B cell (primary cell): ENCODE measurements at regions not wholly inside any gene's neighbourhood (a gene's known extent, or its start where the extent isn't known, plus 50 kb on each side); places are given as distances from the start of the nearest gene placed in this dataset.

Experiments
- ATAC-seq: fragments of 200-7000 bp; cut with Tn5 transposase; one replicate; pipeline ENCODE4 v1.10.0; 2021; ENCODE audit warnings: low read depth, mild to moderate bottlenecking, moderate number of reproducible peaks, moderate library complexity
- CTCF ChIA-PET: fragments of 350-600 bp; sonication (Branson Sonifier 250); formaldehyde crosslinking; loops from one replicate; lab custom pipeline; 2021; ENCODE audit warnings: antibody characterized with exemption, inconsistent platforms; lab: Charles Lee
- POLR2A ChIA-PET: fragments of 350-600 bp; sonication (Branson Sonifier 250); formaldehyde crosslinking; loops from one replicate; lab custom pipeline; 2021; ENCODE audit warnings: antibody characterized with exemption; lab: Charles Lee
- DNase-seq: peaks from one replicate; pipeline ENCODE4 v3.0.0; 2013
- H2AFZ ChIP-seq: 2 replicates; pipeline ENCODE4 v1.6.1; 2012; ENCODE audit warnings: mild to moderate bottlenecking, low read depth, low read length; ENCODE audit not compliant: insufficient read depth, poor library complexity, severe bottlenecking
- H3K27ac ChIP-seq, 2 donors: 1 replicate in 1 of 2; 2 replicates in 1 of 2; pipeline ENCODE4 v1.5.1; 2012 to 2013; ENCODE audit warnings: low read length in 2 of 2, mild to moderate bottlenecking in 2 of 2, moderate library complexity in 1 of 2
- H3K27me3 ChIP-seq, 4 experiments: fragments of 200-600 bp in 1 of 4; sonication (generic) in 1 of 4; replicated peaks in 1 of 4; 1 replicate in 2 of 4; 2 replicates in 2 of 4; pipeline versions ENCODE4 v1.6.1 to v1.7.0; 2013 to 2016; ENCODE audit warnings: low read length in 3 of 4, mild to moderate bottlenecking in 2 of 4, mixed read lengths in 1 of 4, moderate library complexity in 1 of 4; ENCODE audit not compliant: insufficient read depth in 4 of 4, control insufficient read depth in 3 of 4; ENCODE audit errors: control extremely low read depth in 1 of 4
- H3K36me3 ChIP-seq, 2 experiments: replicated peaks in 1 of 2; 1 replicate in 1 of 2; 2 replicates in 1 of 2; pipeline versions ENCODE4 v1.6.1 to v1.7.1; 2013; ENCODE audit warnings: low read length in 1 of 2; ENCODE audit not compliant: insufficient read depth in 2 of 2, control insufficient read depth in 1 of 2; ENCODE audit errors: control extremely low read depth in 1 of 2, extremely low read depth in 1 of 2
- H3K4me1 ChIP-seq, 2 donors: fragments of 200-600 bp in 1 of 2; sonication (generic) in 1 of 2; 1 replicate in 1 of 2; 2 replicates in 1 of 2; pipeline versions ENCODE4 v1.5.1 to v1.6.1; 2013 to 2017; ENCODE audit warnings: low read length in 2 of 2; ENCODE audit not compliant: control insufficient read depth in 2 of 2, insufficient read depth in 2 of 2
- H3K4me2 ChIP-seq: replicated peaks from 2 replicates; pipeline ENCODE3; 2012; ENCODE audit warnings: mild to moderate bottlenecking, low read depth, low read length; ENCODE audit not compliant: poor library complexity, severe bottlenecking
- H3K4me3 ChIP-seq, 5 experiments: fragments of 200-600 bp in 1 of 5; sonication (generic) in 1 of 5; 1 replicate in 3 of 5; 2 replicates in 2 of 5; pipeline versions ENCODE4 v1.5.1 to v1.7.0; 2011 to 2016; ENCODE audit warnings: low read length in 4 of 5, mild to moderate bottlenecking in 4 of 5, low read depth in 2 of 5, control low read depth in 1 of 5, moderate library complexity in 1 of 5; ENCODE audit not compliant: insufficient read depth in 1 of 5; ENCODE audit errors: control extremely low read depth in 1 of 5, extremely low read depth in 1 of 5
- H3K79me2 ChIP-seq: fragments of 200-600 bp; sonication (generic); one replicate; pipeline ENCODE4 v1.6.0; 2016; ENCODE audit warnings: low read length; ENCODE audit not compliant: control insufficient read depth, insufficient read depth
- H3K9ac ChIP-seq: fragments of 200-600 bp; sonication (generic); 2 replicates; pipeline ENCODE4 v1.6.1; 2017; ENCODE audit warnings: mild to moderate bottlenecking, low read length, moderate library complexity
- H3K9me3 ChIP-seq, 3 donors: one replicate each; pipeline versions ENCODE4 v1.6.1 to v1.7.1; 2013; ENCODE audit warnings: low read length in 2 of 3; ENCODE audit not compliant: control insufficient read depth in 2 of 3, insufficient read depth in 1 of 3; ENCODE audit errors: control extremely low read depth in 1 of 3
- H4K20me1 ChIP-seq: 2 replicates; pipeline ENCODE4 v1.6.0; 2012; ENCODE audit warnings: mild to moderate bottlenecking, low read length; ENCODE audit not compliant: insufficient read depth, control insufficient read depth, poor library complexity, severe bottlenecking
- H3K27ac Mint-ChIP-seq: one replicate; pipeline ENCODE4 v1.8.0; 2021; ENCODE audit warnings: mixed read lengths
- H3K27me3 Mint-ChIP-seq: one replicate; pipeline ENCODE4 v1.8.0; 2021; ENCODE audit warnings: mixed read lengths
- H3K4me1 Mint-ChIP-seq: one replicate; pipeline ENCODE4 v1.8.0; 2021; ENCODE audit warnings: mixed read lengths
- H3K4me3 Mint-ChIP-seq: one replicate; pipeline ENCODE4 v1.8.0; 2021; ENCODE audit warnings: mixed read lengths
- H3K9me3 Mint-ChIP-seq: one replicate; pipeline ENCODE4 v1.8.0; 2022; ENCODE audit warnings: mixed read lengths; ENCODE audit not compliant: insufficient read depth
- CTCF ChIP-seq: fragments of 200-600 bp; IDR thresholded peaks from one replicate; pipeline ENCODE4 v1.8.0; 2022; ENCODE audit warnings: antibody characterized with exemption, mild to moderate bottlenecking
- EZH2 ChIP-seq: IDR thresholded peaks from 2 replicates; pipeline ENCODE4 v1.6.1; 2012; ENCODE audit warnings: borderline replicate concordance, low read depth, mild to moderate bottlenecking, moderate library complexity, low read length; ENCODE audit not compliant: insufficient read depth, poor library complexity, severe bottlenecking
- WGBS: methylation state at CpG from one replicate; pipeline ENCODE4 v1.1.5; 2013; ENCODE audit warnings: missing lambda C conversion rate; ENCODE audit not compliant: insufficient coverage; 5-methylcytosine and 5-hydroxymethylcytosine counted together
- intact Hi-C: fragments of 100-400 bp; cut with micrococcal nuclease; formaldehyde crosslinking; loops from one replicate; pipeline ENCODE4 v1.10.0; 2022

DNA sequence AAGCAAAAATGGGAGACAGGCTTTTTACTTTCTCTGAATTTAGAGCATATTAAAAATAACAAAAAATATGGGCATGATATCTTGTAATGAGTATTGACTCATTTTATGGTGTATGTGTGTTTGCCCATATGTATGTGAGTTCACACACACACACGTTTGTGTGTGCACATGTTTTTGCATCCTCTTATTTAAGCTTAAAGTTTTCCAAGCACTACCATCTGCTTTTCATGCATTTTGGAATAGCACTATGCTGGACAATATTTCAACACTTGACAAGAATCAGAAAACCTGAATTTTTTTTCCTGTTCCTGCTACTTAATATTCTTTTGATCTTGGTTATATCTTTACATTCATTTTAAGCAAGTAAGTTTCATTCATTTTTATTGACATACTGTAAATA lies 872.7 kb downstream of the OTOL1 start:
- Histone ChIP-seq H3K4me1 (no peaks in the 10 kb centered on the region), H3K79me2 (no peaks in the 10 kb centered on the region), H3K36me3 (no peaks in the 10 kb centered on the region), H3K9ac (no peak overlapping the region), H2AFZ (no peak overlapping the region), H3K27ac (no peak overlapping the region), H4K20me1 (no peaks in the 10 kb centered on the region), H3K4me2 (no peak overlapping the region), H3K27me3 (no peaks in the 10 kb centered on the region), H3K4me3 (no peak overlapping the region), H3K9me3 (peaks cover 0 to 3% (median 0%) of the 10 kb centered on the region in 3 donors)
- DNase-seq (no peak), ATAC-seq (no peak)
- POLR2A ChIA-PET: no interaction called here
- CTCF ChIA-PET: no interaction called here
- H3K4me1 Mint-ChIP-seq: no peaks in the 10 kb centered on the region
- no peaks in the 10 kb centered on the region for H3K9me3 Mint-ChIP-seq
- H3K4me3 Mint-ChIP-seq: no peak overlapping the region
- WGBS: no CpG with 5 or more reads among the region's 1 CpG
- no peak overlapping the region for H3K27ac Mint-ChIP-seq
- TF ChIP-seq CTCF: no peak
- no peak for TF ChIP-seq EZH2
- no peaks in the 10 kb centered on the region for H3K27me3 Mint-ChIP-seq
- intact Hi-C loops: no loop called here

DNA sequence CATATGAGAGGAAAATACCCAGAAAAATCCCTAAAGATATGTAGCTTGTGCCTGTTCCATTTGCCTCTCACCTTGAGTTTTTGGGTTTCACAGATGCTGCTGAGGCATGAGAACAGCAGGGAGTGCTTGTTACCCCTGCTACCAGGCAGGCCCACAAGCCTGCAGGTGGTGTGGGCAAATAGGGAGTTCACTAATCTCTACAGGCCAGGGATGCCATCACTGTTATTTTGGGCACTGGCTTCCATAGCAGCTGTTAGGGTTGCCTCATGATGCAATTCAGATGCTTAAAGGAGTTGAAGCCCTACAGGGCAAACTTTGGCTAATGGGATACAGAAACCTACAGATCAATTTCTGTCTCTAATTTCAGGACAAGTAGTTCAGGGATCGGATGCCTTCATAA lies 873.5 kb downstream of the OTOL1 start:
- Mint-ChIP-seq H3K4me1 (no peaks in the 10 kb centered on the region), H3K27ac (no peak overlapping the region), H3K4me3 (no peak overlapping the region), H3K27me3 (no peaks in the 10 kb centered on the region), H3K9me3 (no peaks in the 10 kb centered on the region)
- Histone ChIP-seq H3K36me3 (no peaks in the 10 kb centered on the region), H3K4me1 (no peaks in the 10 kb centered on the region), H4K20me1 (no peaks in the 10 kb centered on the region), H3K4me2 (no peak overlapping the region), H3K9me3 (peaks cover 0 to 3% (median 0%) of the 10 kb centered on the region in 3 donors), H2AFZ (no peak overlapping the region), H3K27ac (no peak overlapping the region), H3K79me2 (no peaks in the 10 kb centered on the region), H3K27me3 (no peaks in the 10 kb centered on the region), H3K4me3 (no peak overlapping the region), H3K9ac (no peak overlapping the region)
- POLR2A ChIA-PET: no interaction called here
- CTCF ChIA-PET: no interaction called here
- no peak for TF ChIP-seq EZH2
- TF ChIP-seq CTCF: no peak
- DNase-seq (no peak), ATAC-seq (no peak)
- intact Hi-C loops: no loop called here
- WGBS: no CpG with 5 or more reads among the region's 1 CpG
